Gastrocnemius medialis (tissue), 4 donors: ENCODE measurements at regions not wholly inside any gene's neighbourhood (a gene's known extent, or its start where the extent isn't known, plus 50 kb on each side); places are given as distances from the start of the nearest gene placed in this dataset.

Experiments used
- ATAC-seq, 2 donors: fragments of 150-250 bp; one replicate each; pipeline ENCODE4 v1.9.1; 2016
- DNase-seq, 2 donors: peaks; one replicate each; pipeline ENCODE4 v3.0.0-alpha.2; 2019
- H3K27ac ChIP-seq, 4 donors: fragments of 200-600 bp; sonication (generic); 1 replicate in 1 of 4; 2 replicates in 3 of 4; pipeline ENCODE4 v1.5.1; 2016 to 2018; ENCODE audit warnings: mild to moderate bottlenecking in 2 of 4, moderate library complexity in 1 of 4
- H3K27me3 ChIP-seq, 3 donors: fragments of 200-600 bp; sonication (generic) in 2 of 3; 1 replicate in 1 of 3; 2 replicates in 2 of 3; pipeline versions ENCODE4 v1.5.1 to v1.6.0; 2016 to 2019; ENCODE audit warnings: mild to moderate bottlenecking in 1 of 3, moderate library complexity in 1 of 3
- H3K36me3 ChIP-seq, 2 donors: fragments of 200-600 bp; sonication (generic) in 1 of 2; one replicate each; pipeline ENCODE4 v1.5.1; 2017 to 2018
- H3K4me1 ChIP-seq, 2 donors: fragments of 200-600 bp; sonication (generic) in 1 of 2; one replicate each; pipeline ENCODE4 v1.5.1; 2016 to 2017; ENCODE audit warnings: mild to moderate bottlenecking in 2 of 2
- H3K4me3 ChIP-seq, 4 donors: fragments of 200-600 bp; sonication (generic) in 3 of 4; 1 replicate in 1 of 4; 2 replicates in 3 of 4; pipeline ENCODE4 v1.5.1; 2016 to 2019; ENCODE audit warnings: mild to moderate bottlenecking in 2 of 4
- H3K9me3 ChIP-seq, 3 donors: fragments of 200-600 bp; sonication (generic) in 2 of 3; 1 replicate in 1 of 3; 2 replicates in 2 of 3; pipeline ENCODE4 v1.5.1; 2016 to 2019
- POLR2A ChIP-seq, 2 donors: fragments of 450-650 bp; IDR thresholded peaks; one replicate each; pipeline ENCODE4 v1.6.1; 2017; ENCODE audit warnings: antibody characterized with exemption in 2 of 2, mild to moderate bottlenecking in 2 of 2, moderate library complexity in 2 of 2
- in situ Hi-C, 4 donors: fragments of 200-750 bp; cut with MboI; loops; one replicate each; pipeline versions ENCODE4 v1.15.0 to v1.8.0; 2017; ENCODE audit warnings: low sequenced_read_pairs in 4 of 4
- intact Hi-C: fragments of 100-400 bp; cut with DNase I; formaldehyde crosslinking; loops from one replicate; pipeline ENCODE4 v1.15.1; 2023; ENCODE audit warnings: low total_unique reads
- TF ChIP-seq, protein P1 (sequence below), 5 experiments: fragments of 450-650 bp in 3 of 5; fragments of 200-600 bp in 2 of 5; sonication (generic) in 2 of 5; IDR thresholded peaks in 4 of 5; conservative IDR thresholded peaks in 1 of 5; 1 replicate in 4 of 5; 2 replicates in 1 of 5; pipeline ENCODE4 v1.5.1; 2016 to 2019; ENCODE audit warnings: antibody characterized with exemption in 5 of 5, mild to moderate bottlenecking in 3 of 5, moderate library complexity in 3 of 5

DNA sequence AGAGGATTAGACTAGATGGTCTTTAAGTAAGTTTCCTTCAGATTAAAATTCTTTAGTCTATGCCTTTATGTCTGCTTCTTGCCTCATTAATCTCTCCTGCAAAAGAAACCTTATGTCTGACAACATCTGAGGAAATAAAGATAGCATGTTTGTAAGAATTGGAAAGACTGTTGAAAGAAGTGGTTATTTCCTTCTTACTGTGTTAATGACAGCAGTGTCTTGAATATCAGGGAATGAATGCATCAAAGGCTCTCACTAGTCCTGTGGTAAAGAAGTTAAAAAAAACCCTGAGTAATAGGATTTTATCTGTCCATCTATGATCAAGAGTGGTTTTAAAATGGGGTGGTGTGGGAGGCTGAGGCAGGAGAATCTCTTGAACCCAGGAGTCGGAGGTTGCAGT, 302.0 kb downstream of the PRL start:
- no peaks in the 10 kb centered on the region for H3K27me3 ChIP-seq
- no peak overlapping the region for H3K4me3 ChIP-seq
- no peak overlapping the region for H3K27ac ChIP-seq
- no peak for TF ChIP-seq POLR2A (IDR thresholded peaks at IDR 0.05)
- TF ChIP-seq, protein P1, sequence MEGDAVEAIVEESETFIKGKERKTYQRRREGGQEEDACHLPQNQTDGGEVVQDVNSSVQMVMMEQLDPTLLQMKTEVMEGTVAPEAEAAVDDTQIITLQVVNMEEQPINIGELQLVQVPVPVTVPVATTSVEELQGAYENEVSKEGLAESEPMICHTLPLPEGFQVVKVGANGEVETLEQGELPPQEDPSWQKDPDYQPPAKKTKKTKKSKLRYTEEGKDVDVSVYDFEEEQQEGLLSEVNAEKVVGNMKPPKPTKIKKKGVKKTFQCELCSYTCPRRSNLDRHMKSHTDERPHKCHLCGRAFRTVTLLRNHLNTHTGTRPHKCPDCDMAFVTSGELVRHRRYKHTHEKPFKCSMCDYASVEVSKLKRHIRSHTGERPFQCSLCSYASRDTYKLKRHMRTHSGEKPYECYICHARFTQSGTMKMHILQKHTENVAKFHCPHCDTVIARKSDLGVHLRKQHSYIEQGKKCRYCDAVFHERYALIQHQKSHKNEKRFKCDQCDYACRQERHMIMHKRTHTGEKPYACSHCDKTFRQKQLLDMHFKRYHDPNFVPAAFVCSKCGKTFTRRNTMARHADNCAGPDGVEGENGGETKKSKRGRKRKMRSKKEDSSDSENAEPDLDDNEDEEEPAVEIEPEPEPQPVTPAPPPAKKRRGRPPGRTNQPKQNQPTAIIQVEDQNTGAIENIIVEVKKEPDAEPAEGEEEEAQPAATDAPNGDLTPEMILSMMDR (IDR thresholded peaks at IDR 0.05 in 4 of 5, conservative IDR thresholded peaks at IDR 0.05 in 1 of 5): no peak
- H3K4me1 ChIP-seq: peaks cover 6 to 14% of the 10 kb centered on the region in 2 donors
- intact Hi-C loops (no loop called here), in situ Hi-C loops (no loop called here)
- ATAC-seq: no peak
- no peaks in the 10 kb centered on the region for H3K9me3 ChIP-seq
- no peaks in the 10 kb centered on the region for H3K36me3 ChIP-seq
- DNase-seq: no peak

DNA sequence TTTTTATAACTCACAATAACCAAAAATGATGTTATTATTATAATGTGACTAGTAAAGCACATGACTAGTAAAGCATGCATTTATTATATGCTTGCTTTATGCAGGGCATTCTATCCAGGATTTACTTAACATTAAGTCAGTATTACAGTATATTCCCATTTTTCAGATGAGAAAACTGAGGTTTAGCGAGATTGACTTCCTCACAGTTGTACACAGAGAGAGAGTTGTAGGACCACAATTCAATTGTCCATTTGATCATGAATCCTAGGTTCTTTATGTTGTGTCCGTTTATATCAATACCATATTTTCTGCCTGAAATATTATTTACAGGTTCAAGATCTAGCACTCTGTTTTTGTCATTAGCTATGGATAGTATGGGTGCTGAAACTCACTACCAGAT, 301.5 kb downstream of the PRL start:
- H3K27me3 ChIP-seq: no peaks in the 10 kb centered on the region
- H3K4me3 ChIP-seq: no peak overlapping the region
- in situ Hi-C loops (no loop called here), intact Hi-C loops (no loop called here)
- no peak for TF ChIP-seq POLR2A (IDR thresholded peaks at IDR 0.05)
- TF ChIP-seq, protein P1 (IDR thresholded peaks at IDR 0.05 in 4 of 5, conservative IDR thresholded peaks at IDR 0.05 in 1 of 5): no peak
- H3K4me1 ChIP-seq: peaks cover 6 to 14% of the 10 kb centered on the region in 2 donors
- ATAC-seq (no peak), DNase-seq (no peak)
- no peaks in the 10 kb centered on the region for H3K36me3 ChIP-seq
- H3K27ac ChIP-seq: no peak overlapping the region
- H3K9me3 ChIP-seq: no peaks in the 10 kb centered on the region

DNA sequence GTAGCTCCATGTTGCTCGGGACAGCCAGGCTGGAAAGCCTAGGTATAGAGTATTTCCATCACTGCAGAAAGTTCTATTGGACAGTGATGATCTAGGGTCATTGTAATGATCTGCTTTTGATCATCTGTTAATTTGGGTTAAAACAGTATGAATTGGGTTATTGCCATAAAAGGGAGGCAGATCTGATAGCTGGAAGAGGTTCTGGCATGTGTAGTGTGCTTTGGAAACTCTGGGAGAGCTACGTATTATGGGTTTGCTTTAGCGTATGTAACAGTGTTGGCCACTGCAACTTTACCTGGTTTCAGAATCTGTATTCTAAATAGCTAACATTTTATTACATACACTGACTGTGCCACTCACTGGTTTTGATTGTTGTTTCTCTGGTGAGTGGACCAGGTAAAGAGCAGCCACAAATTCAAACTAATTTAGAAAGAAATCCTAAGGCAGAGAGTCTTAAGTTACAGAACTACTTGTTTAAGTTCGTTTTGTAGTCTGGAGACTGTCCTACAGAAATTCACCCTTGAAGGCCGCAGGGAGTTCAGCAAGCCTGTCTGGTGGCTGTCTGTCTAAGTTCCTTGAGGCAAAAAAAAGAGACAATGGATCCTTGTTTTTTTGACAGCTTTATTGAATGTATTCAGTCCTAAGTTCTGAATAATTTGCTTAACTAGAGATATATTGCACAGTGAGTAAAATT, 300.3 kb downstream of the PRL start:
- Histone ChIP-seq H3K27me3 (no peaks in the 10 kb centered on the region), H3K27ac (no peak overlapping the region), H3K4me3 (no peak overlapping the region), H3K9me3 (no peaks in the 10 kb centered on the region), H3K4me1 (peaks cover 6 to 14% of the 10 kb centered on the region in 2 donors), H3K36me3 (no peaks in the 10 kb centered on the region)
- in situ Hi-C loops (no loop called here), intact Hi-C loops (no loop called here)
- no peak for DNase-seq
- no peak for TF ChIP-seq POLR2A (IDR thresholded peaks at IDR 0.05)
- TF ChIP-seq, protein P1 (IDR thresholded peaks at IDR 0.05 in 4 of 5, conservative IDR thresholded peaks at IDR 0.05 in 1 of 5): no peak
- ATAC-seq: no peak

DNA sequence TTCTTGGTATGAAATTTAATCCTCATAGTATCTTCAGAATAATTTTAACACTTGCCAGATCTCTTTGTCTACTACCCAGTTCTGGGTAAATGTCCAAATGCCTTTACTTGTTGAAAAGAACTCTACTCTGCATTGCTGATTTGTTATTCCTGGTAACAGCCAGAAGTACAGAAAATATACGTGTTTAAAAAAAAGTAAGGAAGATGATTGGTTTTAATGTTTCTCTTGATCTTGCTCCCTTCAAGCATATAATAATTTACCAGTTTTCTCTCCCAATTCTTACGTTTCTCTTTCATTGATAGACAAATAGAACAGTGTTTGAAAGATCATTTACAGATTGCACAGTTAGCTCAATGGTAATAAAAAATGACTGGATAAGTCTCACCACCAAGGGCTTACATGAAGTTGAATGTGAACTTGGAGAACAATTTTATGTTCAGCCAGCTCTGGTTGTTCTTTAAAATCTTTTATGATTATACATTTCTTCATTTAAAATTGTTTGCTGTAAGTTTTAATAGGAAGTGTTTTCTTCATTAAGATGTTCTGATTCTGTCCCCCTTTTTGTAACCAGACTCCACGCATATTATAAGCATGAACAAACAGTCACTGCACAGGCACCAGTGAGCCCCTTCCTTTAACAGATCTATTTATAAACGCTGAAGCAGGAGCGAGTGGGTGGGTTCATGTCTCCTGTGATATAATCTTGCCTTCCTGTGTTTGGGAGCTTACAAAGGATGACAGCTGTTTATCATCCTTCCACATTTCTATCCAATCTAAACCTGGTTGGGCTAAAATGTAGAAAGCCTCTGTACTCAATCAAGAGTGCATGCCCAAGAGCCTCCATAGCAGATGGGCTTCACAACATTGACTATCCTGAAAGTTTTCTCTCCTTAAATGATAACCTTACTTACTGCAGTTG, 299.5 kb downstream of the PRL start:
- H3K4me1 ChIP-seq: peaks cover 6 to 14% of the 10 kb centered on the region in 2 donors
- no peaks in the 10 kb centered on the region for H3K27me3 ChIP-seq
- in situ Hi-C loops (no loop called here), intact Hi-C loops (no loop called here)
- H3K27ac ChIP-seq: no peak overlapping the region
- H3K9me3 ChIP-seq: no peaks in the 10 kb centered on the region
- no peak for TF ChIP-seq POLR2A (IDR thresholded peaks at IDR 0.05)
- TF ChIP-seq, protein P1 (IDR thresholded peaks at IDR 0.05 in 4 of 5, conservative IDR thresholded peaks at IDR 0.05 in 1 of 5): no peak
- DNase-seq (no peak), ATAC-seq (no peak)
- H3K36me3 ChIP-seq: no peaks in the 10 kb centered on the region
- no peak overlapping the region for H3K4me3 ChIP-seq
